Fibroblast of the conjunctiva (primary cell): ENCODE measurements at regions not wholly inside any gene's neighbourhood (a gene's known extent, or its start where the extent isn't known, plus 50 kb on each side); places are given as distances from the start of the nearest gene placed in this dataset.

Experiments used
- DNase-seq: peaks from one replicate; pipeline ENCODE4 v3.0.0-alpha.2; 2010; ENCODE audit warnings: low read depth

- DNase-seq = no peak
Measured at GRCh38 chr18:25445430-25445829, 93.5 kb upstream of the ZNF521 start.

- DNase-seq = no peak
Measured at GRCh38 chr18:25443776-25444175, 91.8 kb upstream of the ZNF521 start.

GRCh38 chr18:25435149-25435782 is 83.3 kb upstream of the ZNF521 start:
- DNase-seq = no peak

GRCh38 chr18:25434745-25435144 is 82.8 kb upstream of the ZNF521 start:
- DNase-seq = no peak

GRCh38 chr18:25433590-25433989 is 81.6 kb upstream of the ZNF521 start:
- DNase-seq = no peak

- no peak for DNase-seq
Measured at GRCh38 chr18:25425024-25425423, 73.1 kb upstream of the ZNF521 start.

- no peak for DNase-seq
Measured at GRCh38 chr18:25423760-25424159, 71.8 kb upstream of the ZNF521 start.

- no peak for DNase-seq
Measured at GRCh38 chr18:25423267-25423666, 71.3 kb upstream of the ZNF521 start.

GRCh38 chr18:25422230-25422629 is 70.3 kb upstream of the ZNF521 start:
- DNase-seq = no peak

GRCh38 chr18:25420077-25420825 is 68.3 kb upstream of the ZNF521 start:
- no peak for DNase-seq

GRCh38 chr18:25416374-25416773 is 64.4 kb upstream of the ZNF521 start:
- DNase-seq = no peak

GRCh38 chr18:25409971-25410370 is 58.0 kb upstream of the ZNF521 start:
- no peak for DNase-seq

- no peak for DNase-seq
Measured at GRCh38 chr18:25408293-25408692, 56.3 kb upstream of the ZNF521 start.
